GM23338 (cell line): ENCODE measurements at regions not wholly inside any gene's neighbourhood (a gene's known extent, or its start where the extent isn't known, plus 50 kb on each side); places are given as distances from the start of the nearest gene placed in this dataset.

Experiments
- CTCF ChIP-seq, 2 experiments: fragments of 200-600 bp in 1 of 2; sonication (generic) in 1 of 2; conservative IDR thresholded peaks; 2 replicates each; pipeline versions ENCODE4 v1.5.1 to v1.6.1; 2016 to 2017; ENCODE audit warnings: antibody characterized with exemption in 2 of 2, low read depth in 2 of 2, mild to moderate bottlenecking in 2 of 2, moderate library complexity in 1 of 2
- ZNF114 ChIP-seq: fragments of 250-450 bp; sonication (Bioruptor Pico); IDR thresholded peaks from 2 replicates; pipeline ENCODE4 v1.5.0; 2020; ENCODE audit warnings: mild to moderate bottlenecking, moderate library complexity

DNA sequence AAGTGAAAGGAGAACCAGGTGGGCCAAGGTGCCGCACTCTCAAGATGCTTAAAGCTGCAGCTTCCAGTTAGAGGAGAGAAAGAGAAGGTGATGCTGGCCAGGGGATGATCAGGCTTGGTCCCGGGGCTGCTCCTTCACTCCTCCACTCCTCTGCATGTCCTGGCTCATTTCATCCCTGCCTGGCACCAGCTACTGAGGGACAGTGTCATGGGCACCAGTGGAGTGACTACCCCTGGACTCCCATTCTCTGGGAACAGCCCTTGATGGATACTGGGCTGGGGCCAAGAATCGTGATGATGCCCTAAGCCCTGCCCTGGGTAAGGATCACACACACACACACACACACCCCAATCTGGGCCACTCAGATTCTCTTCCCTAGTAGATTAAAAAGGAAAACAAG lies 243.7 kb downstream of the UACA start:
- TF ChIP-seq ZNF114 (CRISPR knock-in tag) (no peak), CTCF (conservative IDR thresholded peaks at IDR 0.05; ENCODE audit: low read depth in 2 of 2) (no peak)
